GM18519 (cell line): ENCODE measurements at regions not wholly inside any gene's neighbourhood (a gene's known extent, or its start where the extent isn't known, plus 50 kb on each side); places are given as distances from the start of the nearest gene placed in this dataset.

Experiments
- ATAC-seq: cut with Tn5 transposase; IDR thresholded peaks from one replicate; pipeline ENCODE4 v1.9.1; 2021; ENCODE audit warnings: mild to moderate bottlenecking, moderate library complexity; ENCODE audit not compliant: unreplicated experiment, low FRiP score

DNA sequence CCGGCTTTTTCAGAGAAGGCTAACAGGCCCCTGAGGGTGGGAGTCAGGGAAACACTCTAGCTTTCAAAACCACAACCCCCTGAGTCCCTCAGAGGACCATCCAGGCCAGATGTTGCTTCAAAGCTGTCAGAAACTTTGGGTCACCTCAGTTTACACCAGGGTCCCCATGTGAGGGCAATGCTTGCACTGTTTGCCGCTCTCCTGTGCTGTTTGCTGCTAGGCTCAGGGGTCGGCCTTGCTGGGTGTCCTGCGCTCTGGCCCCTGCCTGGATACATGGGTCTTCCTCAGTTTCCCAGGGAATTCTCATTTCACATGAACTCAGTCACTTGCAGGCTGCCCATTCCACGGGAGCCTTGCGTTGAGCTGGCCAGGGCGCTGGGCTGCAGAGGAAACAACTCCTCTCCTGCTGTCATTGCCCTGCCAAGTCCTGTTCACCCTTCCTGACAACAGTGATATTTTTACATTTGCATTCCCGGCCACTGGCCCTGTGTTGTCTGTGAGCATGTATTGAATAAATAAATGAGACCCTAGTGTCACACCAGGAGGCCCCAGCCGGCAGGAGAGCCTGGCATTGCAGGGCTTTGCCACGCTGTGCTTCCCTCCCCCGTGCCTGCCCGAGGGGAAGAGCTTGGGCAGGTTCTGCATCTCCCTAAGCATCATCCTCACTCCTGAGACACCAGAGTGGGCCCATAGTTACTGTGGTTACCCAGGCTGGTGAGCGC, 73.2 kb upstream of the RAB6C start:
- no peak for ATAC-seq

DNA sequence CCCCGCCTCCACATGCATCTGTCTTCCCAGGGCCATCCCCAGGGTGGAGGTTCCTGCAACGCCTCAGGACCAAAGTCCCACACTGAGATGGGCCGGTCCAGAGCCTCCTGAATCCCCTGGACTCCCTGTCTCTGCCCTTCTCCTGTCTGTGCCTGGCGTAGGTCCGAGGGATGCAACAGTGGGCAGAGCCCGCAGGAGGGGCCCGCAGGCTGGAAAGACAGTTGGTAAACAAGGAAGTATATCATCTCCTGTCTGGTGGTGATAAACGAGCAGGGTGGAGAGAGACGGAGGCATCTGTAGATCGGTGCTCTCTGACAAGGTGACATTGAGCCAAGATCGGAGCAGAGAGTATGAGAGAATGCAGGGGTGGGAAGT, 72.6 kb upstream of the RAB6C start:
- ATAC-seq, result no peak

- ATAC-seq, result no peak
Measured at GRCh38 chr2:129907256-129907998, 72.0 kb upstream of the RAB6C start.

DNA sequence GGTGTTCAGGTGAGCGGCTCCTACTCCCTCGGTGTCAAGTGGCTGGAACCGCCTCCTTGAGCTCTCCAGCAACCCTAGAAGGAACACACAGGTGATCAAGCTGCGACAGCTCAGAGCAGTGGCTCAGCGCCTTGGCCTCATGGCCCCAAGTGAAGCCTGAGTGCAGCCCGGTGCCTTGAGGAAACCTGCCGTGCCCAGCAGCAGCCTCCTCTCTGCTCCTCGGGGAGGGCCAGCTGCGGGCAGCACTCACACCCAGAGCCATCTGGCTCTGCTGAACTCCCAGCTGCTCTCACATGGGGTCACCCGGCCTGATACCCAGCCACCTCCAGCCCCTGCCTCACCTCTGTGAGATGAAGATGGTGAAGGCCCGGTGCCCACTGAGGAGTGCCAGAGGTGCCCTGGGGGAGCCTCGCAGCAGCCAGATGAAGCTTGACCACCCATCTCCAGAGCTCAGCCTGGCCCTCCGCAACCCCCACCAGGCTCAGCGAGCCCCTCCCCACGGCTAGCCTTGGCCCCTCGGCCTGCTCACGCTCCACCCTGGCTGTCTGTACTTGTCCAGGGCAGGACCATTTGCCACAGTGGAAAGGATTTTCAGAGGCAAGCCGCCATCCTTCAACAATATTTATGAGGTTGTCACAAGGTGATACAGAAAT, 70.6 kb upstream of the RAB6C start:
- no peak for ATAC-seq

DNA sequence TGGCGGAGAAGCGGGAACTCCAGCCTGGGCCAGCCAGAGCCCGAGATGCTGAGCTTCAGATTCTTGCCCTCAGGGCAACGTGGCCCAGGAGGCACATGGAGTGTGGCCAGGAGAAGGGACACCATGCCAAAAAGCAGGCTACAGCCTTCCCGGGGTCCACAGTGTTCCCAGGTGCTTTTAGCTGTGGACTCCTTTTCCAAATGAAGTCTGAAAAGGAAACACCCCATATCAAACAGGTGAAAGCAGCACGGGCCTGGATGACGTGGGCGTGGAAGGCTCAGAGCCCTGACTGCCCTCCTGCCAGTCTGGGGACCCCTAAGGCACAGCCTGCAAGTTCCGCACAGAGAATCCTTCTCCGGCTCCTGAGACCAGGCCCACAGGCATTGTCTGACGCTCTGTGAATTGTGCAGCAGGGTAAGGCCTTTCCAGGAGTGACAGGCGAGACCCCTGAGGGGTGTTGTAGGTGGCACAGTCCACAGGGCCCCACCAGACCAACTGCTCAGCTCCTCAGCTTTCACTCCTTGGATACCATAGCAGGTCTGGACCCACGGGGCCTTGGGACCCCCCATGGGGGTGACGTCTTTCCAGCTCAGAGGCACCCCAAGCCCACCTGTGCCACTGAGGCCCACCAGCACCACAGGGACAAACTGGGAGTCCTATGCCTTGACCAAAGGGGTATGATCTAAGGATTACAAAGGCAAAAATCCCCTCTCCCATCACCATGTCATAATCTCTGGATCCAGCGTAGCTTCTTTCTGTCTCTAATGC, 69.6 kb upstream of the RAB6C start:
- ATAC-seq, result no peak

- ATAC-seq, result no peak
Measured at GRCh38 chr2:129910446-129911362, 68.8 kb upstream of the RAB6C start.

GRCh38 chr2:129911363-129912065, 68.0 kb upstream of the RAB6C start:
- ATAC-seq, result no peak

- no peak for ATAC-seq
Measured at GRCh38 chr2:129912066-129912820, 67.2 kb upstream of the RAB6C start.

GRCh38 chr2:129912871-129913694, 66.4 kb upstream of the RAB6C start:
- ATAC-seq, result no peak

GRCh38 chr2:129913695-129914495, 65.6 kb upstream of the RAB6C start:
- ATAC-seq, result no peak

DNA sequence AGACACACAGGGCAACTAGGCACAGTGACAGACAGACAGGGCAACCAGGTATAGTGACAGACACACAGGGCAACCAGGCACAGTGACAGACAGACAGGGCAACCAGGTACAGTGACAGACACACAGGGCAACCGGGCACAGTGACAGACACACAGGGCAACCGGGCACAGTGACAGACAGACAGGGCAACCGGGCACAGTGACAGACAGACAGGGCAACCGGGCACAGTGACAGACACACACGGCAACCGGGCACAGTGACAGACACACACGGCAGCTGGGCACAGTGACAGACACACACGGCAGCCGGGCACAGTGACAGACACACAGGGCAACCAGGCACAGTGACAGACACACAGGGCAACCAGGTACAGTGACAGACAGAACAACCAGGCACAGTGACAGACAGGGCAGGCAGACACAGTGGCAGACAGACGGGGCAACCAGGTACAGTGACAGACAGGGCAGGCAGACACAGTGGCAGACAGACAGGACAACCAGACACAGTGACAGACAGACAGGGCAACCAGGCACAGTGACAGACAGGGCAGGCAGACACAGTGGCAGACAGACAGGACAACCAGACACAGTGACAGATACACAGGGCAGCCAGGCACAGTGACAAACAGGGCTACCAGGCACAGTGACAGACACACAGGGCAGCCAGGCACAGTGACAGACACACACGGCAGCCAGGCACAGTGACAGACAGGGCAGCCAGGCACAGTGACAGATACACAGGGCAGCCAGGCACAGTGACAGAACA, 64.7 kb upstream of the RAB6C start:
- ATAC-seq, result no peak

- ATAC-seq, result no peak
Measured at GRCh38 chr2:129915303-129915840, 64.1 kb upstream of the RAB6C start.

GRCh38 chr2:129918604-129919003, 60.9 kb upstream of the RAB6C start:
- ATAC-seq, result no peak

DNA sequence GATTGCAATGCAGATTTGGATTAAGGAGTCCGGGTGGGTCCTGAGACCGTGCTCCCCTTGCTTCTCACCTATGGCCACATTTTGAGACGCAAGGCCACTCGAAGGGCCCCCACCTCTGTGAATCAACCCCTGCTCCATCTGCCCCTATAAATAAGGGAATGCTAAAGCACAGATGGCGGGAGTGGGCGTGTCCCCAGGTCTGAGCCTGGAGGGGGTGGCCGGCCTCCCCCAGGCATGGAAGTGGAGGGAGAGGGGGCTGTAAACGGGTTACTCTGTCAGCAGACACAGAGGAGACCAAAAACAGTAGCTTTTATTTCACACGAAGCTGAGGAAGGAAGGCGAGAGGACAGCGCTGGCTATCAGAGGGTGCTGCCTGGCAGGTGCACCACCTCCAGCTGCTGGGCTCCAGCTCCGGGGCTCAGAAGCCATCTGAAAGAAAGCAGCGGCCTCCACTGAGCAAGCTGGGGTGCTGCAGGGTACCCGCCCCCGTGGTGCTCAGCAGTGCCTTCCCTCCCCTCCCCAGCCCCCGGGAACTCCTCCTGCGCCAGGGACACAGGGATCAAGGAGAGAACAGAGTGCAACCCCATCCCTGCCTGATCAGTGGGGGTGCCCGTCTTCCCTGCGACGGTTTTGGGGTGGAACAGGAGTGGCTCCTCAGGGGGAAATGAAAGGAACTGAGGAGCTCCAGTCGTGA, 56.7 kb upstream of the RAB6C start:
- no peak for ATAC-seq
